Muscle of arm (tissue), 1 donor: ENCODE measurements at regions not wholly inside any gene's neighbourhood (a gene's known extent, or its start where the extent isn't known, plus 50 kb on each side); places are given as distances from the start of the nearest gene placed in this dataset.

Experiments used
- DNase-seq: peaks from one replicate; pipeline ENCODE4 v3.0.0-alpha.2; 2013

DNA sequence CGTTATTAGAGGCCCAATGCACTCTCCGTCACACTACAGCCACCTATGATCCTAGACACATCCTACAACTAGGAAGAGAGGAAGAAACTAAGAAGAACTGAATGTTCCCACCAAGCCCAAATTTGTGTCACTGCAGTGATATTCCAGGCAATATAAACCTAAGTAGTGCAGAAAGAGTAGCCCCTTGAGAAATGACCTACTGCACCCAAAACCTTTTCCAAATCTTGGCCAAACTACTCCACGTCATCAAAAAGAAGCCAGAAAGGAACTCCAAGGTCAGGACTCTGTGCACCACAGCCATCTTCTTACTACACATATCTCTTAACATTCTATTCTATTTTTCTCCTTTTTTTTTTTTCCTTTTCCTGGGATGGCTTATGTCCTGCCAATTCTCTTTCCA, 60.2 kb downstream of the ADAMTS1 start:
- no peak for DNase-seq

DNA sequence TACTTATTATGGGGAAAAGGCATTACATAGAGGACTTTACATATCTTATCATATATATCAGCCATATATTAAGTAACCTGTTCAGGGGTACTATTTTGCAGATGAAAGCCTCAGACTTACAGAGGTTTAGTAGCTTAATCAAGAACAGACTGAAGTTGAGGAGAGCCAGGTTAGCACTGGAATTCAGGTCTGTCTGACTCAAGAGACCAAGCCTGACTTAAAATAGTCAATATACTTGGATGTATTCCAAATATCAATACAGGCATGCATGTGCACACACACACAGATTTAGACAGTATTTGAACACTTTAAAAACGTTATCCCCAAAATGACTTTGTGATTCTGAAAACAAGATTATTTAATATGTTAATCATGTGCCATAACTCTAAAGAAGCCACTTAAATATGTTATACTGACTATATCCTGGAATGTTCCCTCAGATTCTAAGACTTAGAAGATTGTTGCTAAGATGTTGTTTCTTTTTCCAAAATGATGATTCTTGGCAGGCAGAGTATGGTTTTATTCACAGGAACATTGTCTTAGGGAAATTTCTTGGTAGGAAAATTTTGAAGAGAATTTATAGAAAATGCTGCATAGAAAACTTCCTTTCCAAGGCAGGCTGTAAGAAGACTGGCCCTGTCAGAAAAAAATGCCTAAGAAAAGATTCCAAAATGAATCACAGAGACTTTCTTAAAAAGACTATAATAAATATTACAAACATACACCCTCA, 61.6 kb downstream of the ADAMTS1 start:
- peak; percentile 88 for DNase-seq

DNA sequence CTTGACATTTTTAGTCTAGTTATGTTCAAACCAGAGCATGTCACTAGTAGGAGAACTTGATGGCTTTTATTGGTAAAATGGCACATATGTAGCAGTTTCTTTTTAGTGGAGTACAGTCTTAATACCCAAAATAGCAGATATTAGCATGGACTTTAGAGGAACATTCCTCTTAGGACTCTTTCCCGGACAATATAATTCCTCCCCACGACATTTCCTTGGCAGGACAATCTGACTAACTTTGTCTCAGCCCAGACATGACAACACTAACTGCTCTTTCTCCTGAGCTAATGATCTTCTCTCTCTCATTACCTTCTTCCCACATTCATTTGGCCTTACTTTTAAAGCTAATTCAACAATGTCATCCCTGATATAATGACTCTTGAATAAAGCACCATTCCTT, 62.5 kb downstream of the ADAMTS1 start:
- DNase-seq = peak; percentile 55

DNA sequence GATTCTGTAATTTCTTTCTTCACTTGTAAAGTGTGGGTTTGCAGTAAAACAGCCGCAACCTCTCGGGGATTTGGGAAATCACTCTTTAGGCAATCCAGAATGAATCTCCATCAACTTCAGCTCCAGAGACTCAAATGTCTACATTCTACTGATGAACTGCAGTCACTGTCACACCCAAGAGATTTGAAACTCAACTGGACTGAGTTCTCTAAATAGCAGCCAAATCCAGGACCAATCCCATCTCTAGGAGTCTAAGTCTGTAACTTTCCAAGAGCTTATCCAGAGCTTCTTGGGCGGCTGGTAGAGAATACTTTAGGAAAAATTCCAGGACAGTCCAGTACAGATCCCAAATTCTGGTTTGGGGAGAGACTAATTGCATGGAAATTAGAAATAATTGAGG, 62.9 kb downstream of the ADAMTS1 start:
- peak; percentile 59 for DNase-seq

DNA sequence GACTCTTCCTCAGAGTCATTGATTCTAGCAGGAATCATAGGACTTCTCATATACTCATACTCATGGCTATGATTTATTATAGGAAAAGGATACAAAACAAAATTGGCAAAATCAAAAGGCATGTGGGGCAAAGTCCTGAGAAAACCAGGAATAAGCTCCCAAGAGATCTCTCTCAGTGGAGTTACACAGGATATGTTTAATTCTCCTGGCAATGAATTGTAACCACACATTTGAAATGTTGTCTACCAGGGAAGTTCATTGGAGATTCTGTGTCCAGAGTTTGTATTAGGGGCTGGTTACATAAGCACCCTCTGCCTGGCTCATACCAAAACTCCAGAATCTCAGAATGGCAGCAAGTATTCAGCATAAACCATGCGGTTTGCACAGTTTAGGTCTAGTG, 63.9 kb downstream of the ADAMTS1 start:
- no peak for DNase-seq

DNA sequence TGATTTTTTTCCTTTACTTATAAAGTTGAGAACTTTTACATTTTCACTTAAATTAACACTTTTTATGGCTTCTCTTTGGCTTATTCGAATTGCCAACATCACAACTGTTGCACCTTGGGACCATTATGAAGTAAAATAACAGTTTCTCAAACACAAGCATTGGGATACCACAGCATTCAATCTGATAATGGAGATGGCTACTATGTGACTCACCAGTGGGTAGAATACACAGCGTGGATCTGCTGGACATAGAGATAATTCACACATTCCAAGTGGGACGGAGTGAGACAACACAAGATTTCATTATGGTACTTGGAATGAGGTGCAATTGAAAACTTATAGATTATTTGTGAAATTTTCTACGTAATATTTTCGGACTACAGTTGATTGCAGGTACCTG, 68.0 kb downstream of the ADAMTS1 start:
- DNase-seq = no peak

DNA sequence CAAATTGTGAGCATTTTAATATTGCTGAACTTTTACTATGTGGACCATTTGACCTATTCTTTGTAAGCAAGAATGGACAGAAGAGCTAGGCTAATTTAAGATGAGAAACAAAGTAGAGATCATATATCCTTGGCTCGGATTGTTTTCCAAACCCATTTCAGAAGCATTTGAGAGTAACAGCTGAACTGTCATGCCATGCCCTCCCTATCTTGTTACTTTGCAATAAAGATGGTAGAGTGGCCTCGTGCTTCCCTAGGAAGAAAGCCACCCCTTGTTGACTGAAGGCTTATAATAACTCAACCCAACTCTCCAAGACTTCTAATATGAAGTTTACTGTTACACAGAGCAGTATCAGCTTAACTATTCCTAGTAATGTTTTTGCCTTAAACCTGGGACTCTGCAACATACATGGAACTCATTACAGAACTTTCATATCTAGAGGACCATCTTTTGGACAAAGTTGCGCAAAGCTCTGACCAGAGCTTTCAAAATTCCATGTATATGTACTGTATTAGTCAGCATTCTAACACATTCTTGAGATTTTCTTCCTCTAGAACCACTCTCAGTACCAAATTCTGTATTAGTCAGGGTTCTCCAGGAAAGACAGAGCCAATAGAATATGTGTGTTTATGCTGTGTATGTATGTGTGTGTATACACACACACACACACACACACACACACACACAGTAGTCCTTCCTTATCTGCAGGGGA, 68.7 kb downstream of the ADAMTS1 start:
- DNase-seq = no peak

DNA sequence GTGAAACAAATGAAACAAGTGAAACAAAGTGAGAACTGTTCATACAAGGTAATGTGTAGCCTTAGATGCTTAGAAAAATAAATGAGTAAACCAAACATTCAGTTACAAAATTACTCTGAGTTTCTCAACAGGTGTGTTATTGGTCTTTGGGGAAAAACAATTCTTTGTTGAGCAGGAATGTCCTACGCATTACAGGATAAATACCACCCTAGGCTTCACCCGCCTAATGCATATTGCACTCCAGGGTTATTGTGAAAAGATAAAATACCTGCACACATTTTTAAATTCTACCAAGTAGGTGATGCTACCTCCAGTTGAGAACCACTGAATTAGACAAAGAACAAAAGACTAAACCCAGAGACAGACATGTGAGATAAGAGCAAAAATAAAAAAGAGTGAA, 72.2 kb downstream of the ADAMTS1 start:
- no peak for DNase-seq

DNA sequence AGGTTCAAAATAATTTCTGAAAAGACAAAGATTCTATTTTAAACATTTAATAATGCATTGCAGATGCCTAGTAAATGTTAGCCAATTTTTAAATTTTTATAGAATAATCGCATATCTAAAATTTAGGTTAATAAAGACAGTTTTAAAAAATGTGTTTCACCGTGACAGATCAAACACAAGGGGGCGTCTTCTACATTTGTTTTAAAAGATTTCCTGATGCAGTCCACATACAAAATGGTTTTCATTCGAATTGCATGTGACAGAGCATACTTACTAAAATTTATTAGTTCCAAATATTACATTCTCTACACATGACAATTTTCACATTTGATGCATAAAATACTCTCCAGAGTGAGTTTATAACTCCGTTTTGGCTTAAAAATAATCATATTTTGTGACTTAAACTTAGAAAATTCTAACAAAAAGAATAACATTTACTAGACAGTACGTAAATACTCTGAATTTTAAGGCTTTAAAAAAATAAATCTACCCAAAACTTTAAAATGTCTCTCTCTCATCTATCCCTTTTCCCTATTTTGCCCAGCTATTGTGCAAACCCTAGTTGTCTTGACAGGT, 75.5 kb downstream of the ADAMTS1 start:
- DNase-seq = peak; percentile 69

DNA sequence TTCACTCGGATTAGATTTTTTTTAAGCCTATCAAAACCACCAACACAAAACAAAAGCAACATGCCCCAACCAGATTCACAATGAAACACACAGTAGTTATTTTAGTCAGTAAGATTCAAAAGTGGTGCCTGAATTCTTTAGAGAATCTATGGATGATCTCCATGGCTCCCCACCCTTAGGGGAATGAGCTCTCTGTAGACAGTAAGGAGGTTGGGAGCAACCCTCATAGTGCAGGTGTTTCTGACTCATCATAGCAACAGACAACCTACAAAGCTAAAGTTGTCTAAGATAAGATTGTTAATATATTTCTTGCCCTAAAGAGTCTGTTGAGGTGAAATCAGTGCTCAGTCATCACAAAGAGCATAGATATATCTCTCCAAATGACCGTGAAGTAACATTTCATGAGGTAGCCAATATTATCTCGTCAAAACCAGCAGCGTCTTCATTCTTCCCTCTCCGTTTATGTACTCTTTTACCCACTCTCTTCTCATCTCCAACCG, 78.3 kb downstream of the ADAMTS1 start:
- no peak for DNase-seq

DNA sequence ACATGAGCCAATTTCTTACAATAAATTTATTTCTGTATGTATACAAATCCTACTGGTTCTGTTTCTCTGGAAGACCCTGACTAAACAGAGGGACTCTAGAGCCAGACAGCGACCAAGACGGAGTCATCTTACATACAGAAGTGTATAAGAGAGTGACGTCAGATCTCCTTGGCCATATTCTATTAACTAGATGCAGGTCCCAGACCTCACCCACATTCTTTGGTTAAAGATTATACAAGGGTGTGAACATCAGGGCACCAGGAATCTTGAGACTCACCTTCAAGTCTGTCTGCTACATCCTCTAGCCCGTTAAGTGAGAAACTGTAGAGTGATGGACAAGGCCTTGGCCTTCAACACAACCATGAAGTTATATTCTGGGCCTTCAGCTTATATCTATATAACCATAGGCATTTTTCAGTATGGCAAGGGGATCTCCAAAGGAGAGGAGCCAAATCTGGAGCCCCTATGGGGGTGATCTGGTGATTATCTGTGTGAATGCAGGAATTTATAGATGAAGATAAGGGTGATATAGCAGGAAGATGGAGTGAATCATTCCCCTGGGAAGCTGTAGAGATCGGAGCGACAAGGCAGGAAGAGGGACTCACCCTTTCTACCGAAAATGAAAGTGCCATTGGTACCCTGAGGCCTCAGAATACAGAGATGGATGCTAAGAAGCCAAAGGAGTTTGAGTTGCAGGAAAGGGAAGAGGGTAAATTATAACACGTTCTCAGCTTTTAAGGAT, 83.9 kb downstream of the ADAMTS1 start:
- no peak for DNase-seq

DNA sequence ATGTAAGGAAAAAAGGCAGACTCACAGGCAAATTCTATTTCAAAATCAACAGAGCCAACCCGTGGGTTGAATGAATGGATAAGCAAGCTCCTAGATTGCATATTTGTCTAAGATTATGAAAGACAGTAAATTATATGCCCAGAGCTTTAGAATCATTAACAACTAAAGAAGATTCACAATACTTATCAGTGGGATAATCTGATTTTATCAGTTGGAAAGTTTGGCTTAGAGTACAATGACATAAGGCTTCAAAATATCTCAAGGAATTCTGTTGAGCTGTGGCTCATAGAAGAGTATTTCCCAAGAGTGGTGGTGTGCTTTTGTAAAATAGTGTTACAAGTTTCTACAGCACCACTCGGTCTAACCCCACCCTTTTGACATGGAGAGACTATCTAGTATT, 85.5 kb downstream of the ADAMTS1 start:
- no peak for DNase-seq

DNA sequence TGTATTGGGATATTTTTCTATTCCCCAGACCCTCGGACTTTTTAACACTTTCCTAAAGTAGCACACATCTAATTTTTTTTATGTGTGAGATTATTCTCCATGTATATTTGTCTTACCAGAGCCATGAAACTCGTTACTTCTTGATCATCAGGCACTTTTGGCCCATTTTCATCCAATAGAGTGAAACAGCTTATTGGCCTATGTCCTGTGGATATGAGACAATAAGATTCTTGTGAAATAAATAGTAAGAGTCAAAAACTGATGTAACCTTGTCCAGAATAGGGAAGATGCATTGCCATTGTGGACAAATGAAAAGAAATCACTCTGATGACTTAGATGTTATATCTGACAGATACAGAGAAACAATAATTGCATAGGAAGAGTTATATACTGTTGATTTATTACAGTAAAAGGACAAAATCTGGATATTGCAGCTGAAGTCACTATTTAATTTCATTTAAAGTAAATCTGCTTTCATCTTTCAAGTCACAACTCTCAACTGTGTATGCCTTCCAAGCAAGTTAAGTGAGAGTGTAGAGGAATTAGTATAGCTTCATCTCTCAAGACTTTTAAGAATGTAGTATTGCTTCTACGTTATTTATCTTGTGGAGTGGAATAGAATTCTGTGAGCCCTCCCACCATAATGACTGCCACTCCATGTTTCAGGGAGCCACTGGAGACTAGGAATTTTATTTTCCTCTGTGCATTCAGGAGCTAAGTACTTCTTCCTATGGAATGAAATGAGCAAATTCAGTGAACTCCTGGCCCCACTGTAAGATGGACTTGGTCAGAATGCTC, 86.9 kb downstream of the ADAMTS1 start:
- DNase-seq = no peak

DNA sequence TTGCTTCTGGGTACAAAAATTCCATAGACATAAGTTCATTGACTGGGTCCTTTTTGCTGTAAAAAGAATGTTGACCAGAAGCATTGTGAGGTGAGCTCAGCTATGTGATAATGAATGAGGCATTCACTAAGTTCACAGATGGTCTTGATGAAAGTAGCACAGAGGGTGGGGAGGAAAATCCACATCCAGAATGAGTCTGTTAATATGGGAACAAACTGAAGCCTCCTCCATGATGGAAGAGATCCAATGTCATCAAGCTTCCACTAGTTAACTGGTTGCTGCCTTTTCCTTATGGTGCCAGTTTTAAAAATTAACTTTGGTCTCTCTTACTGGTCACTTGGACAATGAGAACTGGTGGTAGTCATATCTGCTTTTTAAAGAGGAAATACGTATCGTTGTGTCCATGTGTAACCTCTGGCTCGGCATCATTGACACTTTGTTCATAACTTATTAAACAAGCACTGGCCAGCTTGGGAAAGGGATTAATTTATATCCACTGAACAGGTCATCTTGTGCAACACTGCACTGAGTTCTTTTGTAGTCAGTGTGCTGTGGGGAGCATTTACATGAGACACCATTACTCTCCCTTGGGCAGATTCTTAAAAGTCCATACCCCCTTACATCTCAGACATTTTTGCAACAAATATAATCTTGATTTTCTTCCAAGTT, 88.6 kb downstream of the ADAMTS1 start:
- DNase-seq = no peak

DNA sequence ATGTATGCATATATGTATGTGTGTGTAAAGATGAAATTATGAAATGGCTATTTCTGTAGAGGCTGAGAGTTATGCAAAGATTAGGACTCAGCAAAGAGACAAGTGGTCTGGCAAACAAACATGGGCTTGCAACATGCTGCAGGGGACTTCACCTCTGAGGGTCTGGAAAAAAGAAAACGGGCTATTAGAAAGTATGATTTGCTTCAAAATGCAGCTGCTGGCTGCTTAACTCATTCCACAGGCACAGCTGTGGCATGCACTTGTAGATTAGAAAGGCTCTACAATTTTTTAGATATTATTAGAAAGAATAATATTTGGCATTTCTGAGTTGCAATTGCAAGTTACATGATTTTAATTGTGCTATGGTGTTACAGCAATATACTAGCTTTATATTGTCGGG, 90.4 kb downstream of the ADAMTS1 start:
- no peak for DNase-seq

DNA sequence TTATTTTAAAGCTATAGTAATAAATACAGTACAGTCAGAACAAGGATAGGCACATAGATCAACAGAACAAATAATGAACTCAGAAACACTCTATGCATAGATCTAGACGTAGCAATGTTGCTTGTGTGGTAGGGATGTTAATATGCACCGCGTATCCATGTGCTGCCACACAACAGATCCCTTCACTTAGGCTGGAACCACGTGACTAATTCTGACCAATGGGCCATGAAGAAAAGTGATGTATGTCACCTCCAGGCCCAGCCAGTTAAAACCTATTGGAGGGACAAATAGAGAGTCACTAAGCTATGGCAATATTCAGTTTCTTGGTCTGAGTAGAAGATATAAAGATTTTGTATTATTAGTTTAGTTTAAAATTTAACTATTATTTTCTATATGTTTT, 91.4 kb downstream of the ADAMTS1 start:
- DNase-seq = no peak

DNA sequence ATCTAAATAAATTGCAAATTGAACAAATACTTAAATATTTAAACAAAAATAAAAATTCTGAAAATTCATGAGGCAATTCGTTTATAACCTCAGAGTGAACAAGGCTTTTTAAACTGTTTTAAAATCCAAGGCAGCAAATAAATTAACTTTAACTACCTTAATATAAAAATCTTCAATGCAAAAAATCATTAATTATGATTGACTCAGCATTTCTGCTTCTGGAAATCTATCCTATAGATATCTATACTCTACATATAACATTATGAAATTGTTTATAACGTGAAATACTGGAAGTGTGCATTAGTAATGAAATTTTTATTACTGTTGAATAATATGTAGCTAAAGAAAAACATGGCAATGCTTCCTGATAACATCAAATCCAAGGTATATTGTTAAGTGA, 92.4 kb downstream of the ADAMTS1 start:
- DNase-seq = no peak

DNA sequence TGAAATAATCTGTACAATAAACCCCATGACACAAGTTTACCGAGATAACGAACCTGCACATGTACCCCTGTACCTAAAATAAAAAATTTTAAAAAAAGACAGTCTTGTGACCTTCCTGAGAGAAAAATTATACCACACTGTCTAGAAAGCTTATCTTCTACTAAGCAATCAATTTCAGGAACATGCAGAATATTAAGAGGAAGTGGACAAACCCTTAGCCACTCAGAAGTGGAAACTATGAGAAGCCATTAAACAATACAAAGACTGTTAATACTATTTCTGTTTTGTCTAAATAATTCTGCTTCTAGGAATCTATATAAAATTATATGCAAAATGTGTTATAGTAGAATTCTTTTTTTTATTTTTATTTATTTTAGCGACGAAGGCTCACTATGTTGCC, 93.9 kb downstream of the ADAMTS1 start:
- no peak for DNase-seq

DNA sequence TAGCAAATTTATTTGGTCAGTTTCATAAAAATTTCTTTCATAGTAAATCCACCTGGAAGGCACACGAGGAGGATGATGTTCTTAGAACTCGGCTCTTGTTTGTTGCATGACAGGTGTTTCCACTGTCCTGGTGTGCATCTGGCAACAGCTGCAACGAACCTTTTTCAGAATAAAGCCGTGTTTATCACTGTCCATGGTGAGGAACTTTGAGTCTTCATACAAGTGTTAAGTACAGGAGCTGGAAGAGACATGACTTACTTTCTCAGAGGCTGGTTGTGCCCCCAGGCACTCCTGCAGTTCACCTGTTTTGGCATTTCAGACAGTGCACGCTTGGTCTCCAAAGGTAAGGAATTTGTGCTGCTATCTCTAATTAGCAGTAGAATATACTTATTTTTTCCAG, 97.1 kb downstream of the ADAMTS1 start:
- DNase-seq = no peak

DNA sequence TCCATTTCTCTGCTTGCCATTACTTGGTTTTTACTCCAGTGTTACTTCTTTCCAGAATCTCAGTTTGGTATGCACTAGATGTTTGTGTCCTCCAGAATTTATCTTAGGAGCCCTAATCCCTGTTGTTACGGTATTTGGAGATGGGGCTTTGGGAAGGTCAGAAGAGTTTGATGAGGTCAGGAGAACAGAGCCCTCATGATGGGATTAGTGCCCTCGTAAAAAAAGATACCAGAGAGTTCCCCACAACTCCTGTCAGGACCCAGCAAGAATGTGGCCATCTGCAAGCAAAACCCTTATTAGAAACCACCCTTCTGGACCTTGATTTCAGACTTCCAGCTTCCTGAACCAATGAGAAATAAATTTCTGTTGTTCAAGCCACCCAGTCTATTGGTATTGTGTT, 98.0 kb downstream of the ADAMTS1 start:
- DNase-seq = no peak

DNA sequence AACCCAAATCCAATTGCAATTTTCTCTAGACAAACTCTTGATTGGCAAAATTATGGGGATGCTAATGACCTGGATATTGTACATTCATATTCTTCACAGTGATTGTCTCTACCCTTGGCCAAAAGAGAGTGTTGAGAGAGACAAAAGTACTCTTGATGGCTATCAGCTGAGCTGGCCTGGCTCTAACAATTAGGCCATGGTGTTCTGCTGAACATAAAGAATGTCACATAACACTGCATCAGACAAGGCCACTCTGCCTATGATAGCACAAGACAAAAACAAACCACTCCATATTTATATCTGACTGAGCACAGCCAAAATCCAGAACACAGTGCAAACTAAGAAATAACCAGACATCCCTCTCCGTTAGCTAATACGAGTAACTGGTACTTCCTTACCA, 101.7 kb downstream of the ADAMTS1 start:
- DNase-seq = no peak
